ENCODE measurements at regions not wholly inside any gene's neighbourhood (a gene's known extent, or its start where the extent isn't known, plus 50 kb on each side); places are given as distances from the start of the nearest gene placed in this dataset.

DNA sequence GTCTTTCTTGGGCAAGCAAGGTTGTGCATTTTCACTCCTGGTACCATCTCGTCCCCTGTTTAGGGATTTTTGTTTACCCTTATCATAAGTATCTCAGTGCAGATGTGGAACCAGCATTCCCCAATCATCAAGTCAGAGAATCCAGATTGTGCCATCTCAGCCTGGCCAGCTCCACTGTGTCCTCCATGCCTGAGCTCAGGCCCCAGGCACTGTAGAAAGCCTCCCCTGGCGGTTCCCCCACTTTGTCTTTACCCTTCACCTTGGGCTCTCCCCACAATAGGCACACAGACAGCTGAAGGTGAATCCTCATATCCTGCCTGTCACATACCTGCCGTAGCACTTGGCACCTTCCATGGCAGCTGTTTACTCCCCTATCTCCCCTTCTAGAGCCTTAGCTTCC is 264.7 kb upstream of the NFE2L3 start:
- FAIRE-seq (no peak), DNase-seq (ENCODE audit: insufficient read length, low spot score) (no peak)
- TF ChIP-seq CTCF (IDR thresholded peaks at IDR 0.05; ENCODE audit: insufficient read depth, missing control alignments) = no peak

- no peak for DNase-seq (ENCODE audit: insufficient read length, low spot score)
- no peak for FAIRE-seq
- TF ChIP-seq CTCF (IDR thresholded peaks at IDR 0.05; ENCODE audit: insufficient read depth, missing control alignments) = no peak
Observed at GRCh38 chr7:25887795-25888559, 264.0 kb upstream of the NFE2L3 start.

GRCh38 chr7:25889765-25890164 is 262.2 kb upstream of the NFE2L3 start:
- FAIRE-seq (no peak), DNase-seq (ENCODE audit: insufficient read length, low spot score) (no peak)
- no peak for TF ChIP-seq CTCF (IDR thresholded peaks at IDR 0.05; ENCODE audit: insufficient read depth, missing control alignments)

DNA sequence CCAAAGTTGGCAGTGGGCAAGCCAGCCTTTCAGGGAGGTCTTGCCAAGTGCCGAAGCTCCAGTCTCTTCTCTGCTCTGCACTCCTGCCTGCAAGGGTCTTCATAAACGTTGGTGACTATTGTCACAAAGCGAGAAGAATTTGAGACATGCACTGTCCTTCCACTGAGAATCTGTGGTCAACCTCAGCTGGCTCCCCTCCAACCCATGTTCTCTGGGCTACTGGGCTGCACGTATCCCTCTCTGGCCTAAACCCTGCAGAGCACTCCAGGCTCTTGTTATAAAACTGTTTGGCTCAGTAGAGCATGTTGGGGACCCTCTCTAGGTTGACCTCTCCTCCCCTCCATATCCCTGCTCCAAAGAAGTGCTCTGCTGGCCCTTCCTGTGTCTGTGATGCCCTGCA is 260.4 kb upstream of the NFE2L3 start:
- TF ChIP-seq CTCF (IDR thresholded peaks at IDR 0.05; ENCODE audit: insufficient read depth, missing control alignments) = no peak
- FAIRE-seq = no peak
- no peak for DNase-seq (ENCODE audit: insufficient read length, low spot score)

DNA sequence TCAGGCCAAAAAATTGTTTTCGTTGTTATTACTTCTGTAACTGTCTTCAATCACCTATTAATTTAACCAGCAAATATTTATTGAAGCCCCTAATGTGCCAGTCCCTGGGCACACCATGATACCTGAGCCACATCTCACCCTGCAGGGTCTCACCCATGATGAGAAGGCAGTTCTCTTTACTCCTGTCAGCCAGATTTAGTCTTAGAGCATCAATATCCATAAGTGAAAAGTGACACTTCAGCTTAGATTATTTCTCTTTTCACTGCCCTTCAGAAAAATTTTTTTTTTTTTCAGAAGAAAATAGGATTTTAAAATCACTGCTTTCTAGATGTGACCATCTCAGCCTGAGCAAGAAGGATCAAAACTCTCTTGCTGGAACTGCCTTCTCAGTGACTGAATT is 258.6 kb upstream of the NFE2L3 start:
- DNase-seq (ENCODE audit: insufficient read length, low spot score) = no peak
- FAIRE-seq = no peak
- no peak for TF ChIP-seq CTCF (IDR thresholded peaks at IDR 0.05; ENCODE audit: insufficient read depth, missing control alignments)

- no peak for FAIRE-seq
- DNase-seq (ENCODE audit: insufficient read length, low spot score) = no peak
- TF ChIP-seq CTCF (IDR thresholded peaks at IDR 0.05; ENCODE audit: insufficient read depth, missing control alignments) = no peak
Observed at GRCh38 chr7:25894002-25894901, 257.7 kb upstream of the NFE2L3 start.

All from D721Med (cell line).